ENCODE measurements at regions not wholly inside any gene's neighbourhood (a gene's known extent, or its start where the extent isn't known, plus 50 kb on each side); places are given as distances from the start of the nearest gene placed in this dataset.

- H3K9ac ChIP-seq (ENCODE audit: low read length): no peak overlapping the region
- no peaks in the 10 kb centered on the region for H3K9me2 ChIP-seq (ENCODE audit: insufficient read depth, low read length)
- H3K9me3 ChIP-seq (ENCODE audit: low read length): no peaks in the 10 kb centered on the region
- H2AFZ ChIP-seq (ENCODE audit: low read depth, low read length): no peak overlapping the region
- H3F3A ChIP-seq (ENCODE audit: insufficient read depth, low read length, poor library complexity, severe bottlenecking): no peaks in the 10 kb centered on the region
- TF ChIP-seq TAF1 (IDR thresholded peaks at IDR 0.05; ENCODE audit: low read depth) (no peak), MXI1 (conservative IDR thresholded peaks at IDR 0.05; ENCODE audit: poor library complexity, severe bottlenecking) (no peak), EP300 (conservative IDR thresholded peaks at IDR 0.05; ENCODE audit: poor library complexity, severe bottlenecking) (no peak), REST (IDR thresholded peaks at IDR 0.05; ENCODE audit: borderline replicate concordance) (no peak), EZH2 (IDR thresholded peaks at IDR 0.05; ENCODE audit: borderline replicate concordance, insufficient read depth, low read length, poor library complexity, severe bottlenecking) (no peak), POLR2AphosphoS5 (IDR thresholded peaks at IDR 0.05) (no peak), RAD21 (conservative IDR thresholded peaks at IDR 0.05) (no peak), SMC3 (conservative IDR thresholded peaks at IDR 0.05; ENCODE audit: poor library complexity) (no peak)
- TF ChIP-seq, protein P1, sequence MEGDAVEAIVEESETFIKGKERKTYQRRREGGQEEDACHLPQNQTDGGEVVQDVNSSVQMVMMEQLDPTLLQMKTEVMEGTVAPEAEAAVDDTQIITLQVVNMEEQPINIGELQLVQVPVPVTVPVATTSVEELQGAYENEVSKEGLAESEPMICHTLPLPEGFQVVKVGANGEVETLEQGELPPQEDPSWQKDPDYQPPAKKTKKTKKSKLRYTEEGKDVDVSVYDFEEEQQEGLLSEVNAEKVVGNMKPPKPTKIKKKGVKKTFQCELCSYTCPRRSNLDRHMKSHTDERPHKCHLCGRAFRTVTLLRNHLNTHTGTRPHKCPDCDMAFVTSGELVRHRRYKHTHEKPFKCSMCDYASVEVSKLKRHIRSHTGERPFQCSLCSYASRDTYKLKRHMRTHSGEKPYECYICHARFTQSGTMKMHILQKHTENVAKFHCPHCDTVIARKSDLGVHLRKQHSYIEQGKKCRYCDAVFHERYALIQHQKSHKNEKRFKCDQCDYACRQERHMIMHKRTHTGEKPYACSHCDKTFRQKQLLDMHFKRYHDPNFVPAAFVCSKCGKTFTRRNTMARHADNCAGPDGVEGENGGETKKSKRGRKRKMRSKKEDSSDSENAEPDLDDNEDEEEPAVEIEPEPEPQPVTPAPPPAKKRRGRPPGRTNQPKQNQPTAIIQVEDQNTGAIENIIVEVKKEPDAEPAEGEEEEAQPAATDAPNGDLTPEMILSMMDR (IDR thresholded peaks at IDR 0.05; ENCODE audit: poor library complexity, severe bottlenecking): no peak
- H3K4me3 ChIP-seq (ENCODE audit: low read length): no peak overlapping the region
- H3K36me3 ChIP-seq (ENCODE audit: insufficient read depth, low read length): no peaks in the 10 kb centered on the region
- no peak overlapping the region for H3K4me2 ChIP-seq (ENCODE audit: low read length)
- H3K79me2 ChIP-seq (replicated peaks; ENCODE audit: insufficient read depth, low read length): no peaks in the 10 kb centered on the region
- H3K27ac ChIP-seq (ENCODE audit: low read length): no peak overlapping the region
- no peaks in the 10 kb centered on the region for H3K27me3 ChIP-seq (ENCODE audit: insufficient read depth, low read depth, low read length)
- H4K20me1 ChIP-seq (ENCODE audit: insufficient read depth): no peaks in the 10 kb centered on the region
Measured at GRCh38 chr2:8264981-8265380, 416.9 kb upstream of the ID2 start.

DNA sequence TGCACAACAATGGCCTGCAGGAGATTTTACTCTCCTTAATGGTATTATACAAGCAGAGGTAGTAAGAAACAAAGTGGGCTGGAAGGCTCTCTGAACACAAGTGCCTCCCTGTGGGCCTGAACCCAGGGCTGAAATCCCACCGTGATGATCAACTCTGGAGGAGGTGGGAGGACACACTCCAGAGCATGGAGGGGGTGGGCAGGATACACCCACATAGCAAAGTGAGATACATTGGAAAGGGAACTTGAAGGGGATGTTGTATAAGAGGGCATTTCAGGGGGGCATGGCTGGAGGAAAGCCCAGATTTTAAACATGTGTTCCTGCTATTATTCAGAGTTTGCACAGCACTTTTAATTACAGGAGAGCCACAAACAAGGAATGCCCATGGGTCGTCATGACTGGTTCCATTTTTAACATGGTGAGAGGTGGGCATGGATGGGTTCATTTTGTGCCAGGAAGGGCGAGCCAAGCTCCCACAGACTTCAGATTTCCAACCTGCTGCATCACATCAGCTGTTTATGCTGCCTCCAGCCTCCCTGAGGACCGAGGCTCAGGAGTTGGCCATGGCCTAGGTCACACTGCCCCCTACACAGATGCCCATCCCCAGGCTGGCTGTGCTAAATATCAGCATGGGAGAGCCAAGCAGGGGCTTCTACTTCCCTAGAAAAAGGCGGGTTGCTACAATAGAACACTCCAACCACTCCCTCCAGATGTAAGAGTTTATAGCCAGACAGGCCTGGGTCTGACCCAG lies 416.2 kb upstream of the ID2 start:
- Histone ChIP-seq H3K4me2 (ENCODE audit: low read length) (no peak overlapping the region), H4K20me1 (ENCODE audit: insufficient read depth) (no peaks in the 10 kb centered on the region), H3K9me2 (ENCODE audit: insufficient read depth, low read length) (no peaks in the 10 kb centered on the region), H3K27ac (ENCODE audit: low read length) (no peak overlapping the region), H3K27me3 (ENCODE audit: insufficient read depth, low read depth, low read length) (no peaks in the 10 kb centered on the region), H3K4me3 (ENCODE audit: low read length) (no peak overlapping the region), H2AFZ (ENCODE audit: low read depth, low read length) (no peak overlapping the region), H3K9me3 (ENCODE audit: low read length) (no peaks in the 10 kb centered on the region), H3K36me3 (ENCODE audit: insufficient read depth, low read length) (no peaks in the 10 kb centered on the region), H3K9ac (ENCODE audit: low read length) (no peak overlapping the region), H3K79me2 (replicated peaks; ENCODE audit: insufficient read depth, low read length) (no peaks in the 10 kb centered on the region), H3F3A (ENCODE audit: insufficient read depth, low read length, poor library complexity, severe bottlenecking) (no peaks in the 10 kb centered on the region)
- TF ChIP-seq RAD21 (conservative IDR thresholded peaks at IDR 0.05) (no peak), MXI1 (conservative IDR thresholded peaks at IDR 0.05; ENCODE audit: poor library complexity, severe bottlenecking) (no peak), EZH2 (IDR thresholded peaks at IDR 0.05; ENCODE audit: borderline replicate concordance, insufficient read depth, low read length, poor library complexity, severe bottlenecking) (no peak), TAF1 (IDR thresholded peaks at IDR 0.05; ENCODE audit: low read depth) (no peak), POLR2AphosphoS5 (IDR thresholded peaks at IDR 0.05) (no peak), EP300 (conservative IDR thresholded peaks at IDR 0.05; ENCODE audit: poor library complexity, severe bottlenecking) (no peak), REST (IDR thresholded peaks at IDR 0.05; ENCODE audit: borderline replicate concordance) (no peak)
- TF ChIP-seq, protein P1 (IDR thresholded peaks at IDR 0.05; ENCODE audit: poor library complexity, severe bottlenecking): no peak

Data from neural cell (in vitro differentiated cells).